HG03066 (cell line): ENCODE measurements at regions not wholly inside any gene's neighbourhood (a gene's known extent, or its start where the extent isn't known, plus 50 kb on each side); places are given as distances from the start of the nearest gene placed in this dataset.
"Not testable (repeated sequence)": the region's sequence is repeated elsewhere in the genome, so short reads cannot be mapped to it uniquely, and the experiment has no call there.

Experiments used
- ATAC-seq: cut with Tn5 transposase; IDR thresholded peaks from one replicate; pipeline ENCODE4 v1.9.1; 2021; ENCODE audit warnings: low read depth; ENCODE audit not compliant: unreplicated experiment

DNA sequence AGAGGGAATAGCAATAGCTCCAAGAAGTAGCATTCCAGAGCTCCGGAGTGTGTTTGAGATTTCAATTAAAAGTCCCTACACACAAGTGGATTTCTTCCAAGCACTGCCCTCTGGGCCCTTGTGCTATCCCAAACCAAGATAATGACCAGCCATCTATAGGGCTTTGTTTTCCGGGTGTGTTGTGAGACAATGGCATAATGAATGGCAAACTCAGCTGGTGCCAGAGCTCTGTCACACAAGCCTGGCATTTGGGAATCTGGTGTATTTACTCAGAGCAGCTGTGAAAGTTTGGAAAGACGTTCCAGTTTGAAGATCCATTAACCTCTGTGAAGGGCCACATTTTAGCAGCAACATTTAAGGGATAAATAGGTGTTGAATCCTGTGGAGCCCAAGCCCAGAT lies 61.2 kb upstream of the TMTC2 start:
- ATAC-seq, result no peak

DNA sequence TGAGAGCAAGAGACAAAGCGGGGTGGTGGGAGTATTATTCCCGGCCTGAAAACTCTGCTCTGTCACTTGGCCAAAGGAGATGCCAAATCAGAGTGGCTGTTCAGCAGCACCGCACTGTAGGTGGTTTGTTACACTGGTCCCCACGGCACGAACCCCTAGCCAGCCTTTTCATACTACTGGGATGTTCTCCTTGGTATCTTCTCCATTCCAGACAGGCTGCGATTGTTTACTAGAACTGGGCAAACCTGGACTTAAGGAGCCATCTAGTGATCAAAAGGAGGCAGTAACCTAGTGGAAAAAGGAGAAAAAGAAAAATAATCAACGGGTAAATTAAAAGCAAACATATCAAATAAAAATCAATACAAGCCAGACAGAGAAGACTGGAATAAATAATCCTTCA lies 58.9 kb upstream of the TMTC2 start:
- no peak for ATAC-seq

DNA sequence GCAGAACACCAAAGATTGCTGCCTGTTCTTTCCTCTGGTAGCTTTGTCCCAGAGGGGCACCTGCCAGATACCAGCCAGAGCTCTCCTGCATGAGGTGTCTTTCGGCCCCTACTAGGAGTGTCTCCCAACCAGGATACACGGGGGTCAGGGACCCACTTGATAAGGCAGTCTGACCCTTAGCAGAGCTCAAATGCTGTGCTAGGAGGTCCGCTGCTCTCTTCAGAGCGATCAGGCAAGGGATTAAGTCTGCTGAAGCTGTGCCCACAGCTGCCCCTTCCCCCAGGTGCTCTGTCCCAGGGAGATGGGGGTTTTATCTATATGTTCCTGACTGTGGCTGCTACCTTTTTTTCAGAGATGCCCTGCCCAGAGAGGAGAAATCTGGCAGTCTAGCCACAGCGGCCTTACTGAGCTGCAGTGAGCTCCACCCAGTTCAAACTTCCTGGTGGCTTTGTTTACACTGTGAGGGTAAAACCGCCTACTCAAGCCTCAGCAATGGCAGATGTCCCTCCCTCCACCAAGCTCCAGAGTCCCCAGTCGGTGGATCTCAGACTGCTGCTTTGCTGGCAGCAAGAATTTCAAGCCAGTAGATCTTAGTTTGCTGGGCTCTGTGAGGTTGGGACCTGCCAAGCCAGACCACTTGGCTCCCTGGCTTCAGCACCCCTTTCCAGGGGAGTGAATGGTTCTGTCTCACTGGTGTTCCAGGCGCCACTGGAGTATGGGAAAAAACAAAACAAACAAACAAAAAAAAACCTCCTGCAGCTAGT lies 52.0 kb upstream of the TMTC2 start:
- ATAC-seq, result not testable (repeated sequence)

DNA sequence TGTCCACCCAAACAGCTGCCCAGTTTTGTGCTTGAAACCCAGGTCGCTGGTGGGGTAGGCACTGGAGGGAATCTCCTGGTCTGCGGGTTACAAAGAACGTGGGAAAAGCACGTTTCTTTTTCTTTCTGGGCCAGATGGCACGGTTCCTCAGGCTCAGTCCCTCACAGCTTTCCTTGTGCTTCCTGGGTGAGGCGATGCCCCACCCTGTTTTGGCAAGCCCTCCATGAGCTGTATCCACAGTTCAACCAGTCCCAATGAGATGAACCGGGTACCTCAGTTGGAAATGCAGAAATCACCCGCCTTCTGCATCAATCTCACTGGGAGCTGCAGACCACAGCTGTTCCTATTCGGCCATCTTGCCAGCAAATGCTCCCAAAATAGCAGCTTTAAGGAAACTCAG lies 51.4 kb upstream of the TMTC2 start:
- ATAC-seq, result no peak
